MG63 (cell line): ENCODE measurements at regions not wholly inside any gene's neighbourhood (a gene's known extent, or its start where the extent isn't known, plus 50 kb on each side); places are given as distances from the start of the nearest gene placed in this dataset.

ENCODE experiments used
- DNase-seq: peaks from one replicate; pipeline ENCODE4 v3.0.0-alpha.2; 2020
- H3K27me3 ChIP-seq: fragments of 250-450 bp; sonication (Bioruptor Pico); 2 replicates; pipeline ENCODE4 v1.5.1; 2020; ENCODE audit warnings: mild to moderate bottlenecking, moderate library complexity
- H3K36me3 ChIP-seq: fragments of 250-450 bp; sonication (Bioruptor Pico); 2 replicates; pipeline ENCODE4 v1.5.1; 2020; ENCODE audit warnings: mild to moderate bottlenecking, moderate library complexity
- H3K4me3 ChIP-seq: fragments of 250-450 bp; sonication (Bioruptor Pico); 2 replicates; pipeline ENCODE4 v1.5.1; 2020; ENCODE audit warnings: mild to moderate bottlenecking, moderate library complexity
- H3K9me3 ChIP-seq: fragments of 250-450 bp; sonication (Bioruptor Pico); 2 replicates; pipeline ENCODE4 v1.5.1; 2020; ENCODE audit warnings: mild to moderate bottlenecking, moderate library complexity

GRCh38 chr10:4034907-4035598 lies 250.0 kb upstream of the KLF6 start:
- DNase-seq, result peak; percentile 26
- H3K9me3 ChIP-seq, result no peaks in the 10 kb centered on the region

DNA sequence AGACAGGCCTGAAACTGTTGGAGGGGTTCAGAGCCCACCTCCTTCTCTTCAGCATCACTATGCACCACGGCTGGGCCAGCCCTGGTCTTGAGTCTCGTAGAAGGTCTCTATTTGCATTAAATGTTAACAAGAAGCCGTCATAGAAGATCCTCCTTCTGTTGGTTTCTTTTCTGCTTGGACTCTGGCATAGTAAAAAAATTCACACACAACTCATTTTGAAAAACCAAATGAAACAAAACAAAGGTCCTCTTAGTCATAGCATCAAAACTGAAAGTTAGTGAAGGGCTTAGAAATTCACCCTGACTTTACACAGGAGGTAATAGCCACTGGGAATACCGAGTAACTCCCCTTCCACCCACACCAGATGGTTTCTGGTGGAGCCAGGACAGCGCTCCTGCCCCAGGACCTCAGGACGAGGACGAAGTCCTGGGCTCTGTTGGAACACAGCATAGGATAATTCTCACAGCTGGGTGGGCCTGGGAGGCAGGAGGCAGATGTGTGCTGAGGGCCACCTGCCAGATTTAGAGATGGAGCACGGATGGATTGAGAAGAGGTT lies 248.4 kb upstream of the KLF6 start:
- no peaks in the 10 kb centered on the region for H3K36me3 ChIP-seq
- DNase-seq, result no peak
- no peaks in the 10 kb centered on the region for H3K9me3 ChIP-seq
- no peak overlapping the region for H3K4me3 ChIP-seq
- no peaks in the 10 kb centered on the region for H3K27me3 ChIP-seq

More at GRCh38 chr10:4034907-4035598, 250.0 kb upstream of the KLF6 start:
- Histone ChIP-seq H3K27me3 (no peaks in the 10 kb centered on the region), H3K36me3 (no peaks in the 10 kb centered on the region), H3K4me3 (peak overlapping the region; percentile 17)

GRCh38 chr10:4029866-4030265 lies 244.9 kb upstream of the KLF6 start:
- Histone ChIP-seq H3K9me3 (no peaks in the 10 kb centered on the region), H3K27me3 (no peaks in the 10 kb centered on the region), H3K36me3 (no peaks in the 10 kb centered on the region), H3K4me3 (no peak overlapping the region)
- DNase-seq, result no peak

DNA sequence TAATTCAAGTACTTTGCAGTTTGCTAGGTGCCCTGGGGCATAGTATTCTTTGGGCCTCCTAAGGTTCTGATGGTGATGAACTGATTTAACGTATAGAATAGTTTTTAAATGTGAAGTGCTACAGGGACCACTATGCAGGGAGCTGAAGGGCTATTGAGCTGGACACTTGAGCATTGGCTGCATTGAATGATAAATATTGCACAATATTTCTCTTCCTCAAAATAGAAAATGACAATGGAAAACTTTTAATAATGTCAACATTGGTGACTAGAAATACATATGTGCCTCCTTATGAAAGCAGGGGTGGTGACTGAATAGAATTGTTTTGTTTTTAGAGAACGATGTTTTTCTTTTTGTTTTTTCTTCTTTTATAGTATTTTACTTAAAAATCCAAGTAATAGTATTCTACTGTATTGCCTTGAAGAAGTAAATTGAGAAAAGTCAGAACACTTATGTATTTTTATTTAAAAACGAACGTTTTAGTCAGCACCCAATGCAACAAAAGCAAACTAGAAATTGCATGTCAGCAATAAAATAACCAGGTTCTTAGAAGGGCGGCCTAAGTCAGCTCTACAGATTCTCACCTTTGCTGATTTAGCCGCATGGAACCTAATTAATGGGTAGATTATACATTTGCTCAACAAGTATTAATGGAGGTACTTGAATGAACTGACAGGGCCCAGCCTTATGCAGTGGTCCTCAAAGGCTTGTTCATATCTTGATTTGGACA lies 244.0 kb upstream of the KLF6 start:
- H3K4me3 ChIP-seq, result no peak overlapping the region
- no peak for DNase-seq

GRCh38 chr10:4028027-4028471 lies 243.0 kb upstream of the KLF6 start:
- H3K36me3 ChIP-seq, result no peaks in the 10 kb centered on the region
- no peaks in the 10 kb centered on the region for H3K9me3 ChIP-seq
- no peak for DNase-seq
- no peak overlapping the region for H3K4me3 ChIP-seq
- no peaks in the 10 kb centered on the region for H3K27me3 ChIP-seq

More for the DNA sequence above, 244.0 kb upstream of the KLF6 start:
- Histone ChIP-seq H3K27me3 (no peaks in the 10 kb centered on the region), H3K9me3 (no peaks in the 10 kb centered on the region), H3K36me3 (no peaks in the 10 kb centered on the region)

- DNase-seq, result no peak
- Histone ChIP-seq H3K4me3 (no peak overlapping the region), H3K9me3 (0 out of 2 replicates have a peak, but pooled peaks cover 3% of the 10 kb centered on the region), H3K36me3 (no peaks in the 10 kb centered on the region), H3K27me3 (no peaks in the 10 kb centered on the region)
Measured at GRCh38 chr10:4025339-4025738, 240.3 kb upstream of the KLF6 start.

- no peak overlapping the region for H3K4me3 ChIP-seq
- H3K36me3 ChIP-seq, result no peaks in the 10 kb centered on the region
- no peaks in the 10 kb centered on the region for H3K27me3 ChIP-seq
- H3K9me3 ChIP-seq, result 0 out of 2 replicates have a peak, but pooled peaks cover 3% of the 10 kb centered on the region
- DNase-seq, result no peak
Measured at GRCh38 chr10:4024516-4025245, 239.7 kb upstream of the KLF6 start.

DNA sequence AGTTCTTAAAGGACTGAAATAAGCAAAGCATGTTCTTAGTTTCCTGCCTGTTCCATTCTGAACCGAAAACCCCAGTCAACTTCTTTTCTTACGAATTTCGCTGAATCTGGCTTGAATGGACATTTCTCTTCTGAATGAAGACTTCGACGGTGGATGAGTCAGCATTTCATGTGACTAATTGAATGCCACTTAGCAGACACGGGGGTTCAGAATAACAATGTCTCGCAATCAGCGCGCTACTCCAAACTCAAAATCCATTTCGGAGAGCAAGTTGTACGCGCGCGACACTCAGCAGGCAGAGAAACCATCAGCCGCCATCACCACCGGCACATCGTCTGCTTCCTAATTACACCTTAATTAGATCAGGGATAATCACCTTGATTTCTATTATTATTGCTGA lies 239.0 kb upstream of the KLF6 start:
- no peak for DNase-seq
- no peak overlapping the region for H3K4me3 ChIP-seq
- H3K36me3 ChIP-seq, result no peaks in the 10 kb centered on the region
- no peaks in the 10 kb centered on the region for H3K27me3 ChIP-seq
- H3K9me3 ChIP-seq, result 0 out of 2 replicates have a peak, but pooled peaks cover 3% of the 10 kb centered on the region

DNA sequence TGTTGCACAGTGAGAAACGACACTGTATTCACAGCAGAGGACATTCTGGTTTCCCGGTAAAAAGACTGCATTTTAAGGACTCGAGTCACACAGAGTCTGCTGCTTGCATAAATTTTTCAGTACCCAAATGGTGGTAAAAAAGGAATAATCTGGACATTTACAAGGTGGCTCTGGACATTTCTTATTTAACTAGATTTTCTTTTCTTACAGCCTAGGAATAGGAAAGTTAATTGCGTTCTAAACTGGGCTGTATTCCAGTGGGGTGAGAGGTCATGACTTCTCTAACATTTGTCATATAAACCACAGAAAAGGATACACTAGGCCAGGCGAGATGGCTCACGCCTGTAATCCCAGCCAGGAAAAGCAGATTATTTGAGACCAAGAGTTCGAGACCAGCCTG lies 237.5 kb upstream of the KLF6 start:
- H3K4me3 ChIP-seq, result no peak overlapping the region
- H3K27me3 ChIP-seq, result no peaks in the 10 kb centered on the region
- no peaks in the 10 kb centered on the region for H3K36me3 ChIP-seq
- 0 out of 2 replicates have a peak, but pooled peaks cover 3% of the 10 kb centered on the region for H3K9me3 ChIP-seq
- no peak for DNase-seq

DNA sequence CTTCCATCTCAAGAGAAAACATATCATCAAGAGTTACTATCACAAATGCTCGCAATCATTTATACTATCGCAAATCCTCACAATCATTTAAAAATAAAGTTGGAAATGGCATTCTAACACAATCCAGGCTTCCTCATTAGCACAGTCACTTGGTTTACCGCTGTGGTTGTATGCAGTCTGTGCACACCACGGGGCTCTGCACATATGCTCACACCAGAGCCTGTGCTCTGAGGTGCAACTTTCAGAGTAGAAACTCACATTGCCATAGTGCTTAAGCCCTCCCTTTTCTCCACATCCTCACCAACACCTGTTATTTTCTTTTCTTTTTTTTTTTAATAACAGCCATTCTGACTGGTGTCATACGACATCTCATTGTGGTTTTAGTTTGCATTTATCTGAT lies 235.6 kb upstream of the KLF6 start:
- Histone ChIP-seq H3K9me3 (0 out of 2 replicates have a peak, but pooled peaks cover 3% of the 10 kb centered on the region), H3K4me3 (no peak overlapping the region), H3K36me3 (no peaks in the 10 kb centered on the region), H3K27me3 (no peaks in the 10 kb centered on the region)
- no peak for DNase-seq

- Histone ChIP-seq H3K27me3 (no peaks in the 10 kb centered on the region), H3K36me3 (no peaks in the 10 kb centered on the region), H3K4me3 (no peak overlapping the region), H3K9me3 (0 out of 2 replicates have a peak, but pooled peaks cover 3% of the 10 kb centered on the region)
- no peak for DNase-seq
Measured at GRCh38 chr10:4018054-4018511, 233.1 kb upstream of the KLF6 start.

DNA sequence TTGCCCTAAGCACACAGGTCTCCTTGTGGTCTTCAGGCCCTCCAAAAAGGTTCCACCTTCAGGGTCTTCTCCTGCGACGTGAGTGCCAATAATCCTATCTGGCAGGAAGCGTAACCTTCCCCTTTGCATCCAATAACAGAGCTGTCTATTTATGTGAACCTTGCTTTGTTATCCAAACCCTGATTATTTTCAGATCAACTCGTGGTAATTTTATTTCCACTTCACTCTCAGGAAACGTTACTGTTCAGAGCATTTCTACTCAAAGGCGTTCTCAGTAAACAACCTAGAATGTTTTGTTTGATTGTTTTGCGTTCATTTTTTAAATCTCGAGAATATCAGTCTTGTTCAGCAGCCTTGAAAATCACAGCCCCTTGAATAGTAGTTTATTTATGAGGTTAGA lies 232.3 kb upstream of the KLF6 start:
- no peak for DNase-seq
- Histone ChIP-seq H3K36me3 (no peaks in the 10 kb centered on the region), H3K9me3 (0 out of 2 replicates have a peak, but pooled peaks cover 3% of the 10 kb centered on the region), H3K27me3 (no peaks in the 10 kb centered on the region), H3K4me3 (no peak overlapping the region)

DNA sequence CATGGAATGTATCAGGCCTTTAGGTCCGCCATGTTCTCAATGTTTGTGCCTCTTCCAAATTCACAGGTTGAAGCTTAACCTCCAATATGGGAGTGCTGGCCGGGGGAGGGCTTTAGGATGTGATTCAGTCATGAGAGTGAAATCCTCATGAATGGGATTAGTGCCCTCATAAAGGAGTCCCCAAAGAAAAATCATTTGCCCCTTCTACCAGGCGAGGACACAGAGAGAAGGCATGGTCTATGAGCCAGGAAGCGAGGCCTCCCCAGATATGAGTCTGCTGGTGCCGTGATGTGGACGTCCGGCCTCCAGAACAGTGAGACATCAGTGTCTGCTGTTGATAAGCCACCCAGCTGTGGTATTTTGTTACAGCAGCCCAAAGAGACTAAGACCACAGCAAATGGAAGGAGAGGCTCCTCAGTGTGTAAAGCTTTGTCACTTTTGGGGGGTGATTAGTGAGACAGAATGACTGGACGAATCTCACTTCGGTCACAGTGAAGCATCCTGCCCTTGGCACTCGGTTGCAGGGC lies 231.3 kb upstream of the KLF6 start:
- Histone ChIP-seq H3K4me3 (no peak overlapping the region), H3K9me3 (0 out of 2 replicates have a peak, but pooled peaks cover 2% of the 10 kb centered on the region), H3K27me3 (no peaks in the 10 kb centered on the region), H3K36me3 (no peaks in the 10 kb centered on the region)
- DNase-seq, result no peak

GRCh38 chr10:4013651-4014121 lies 228.7 kb upstream of the KLF6 start:
- Histone ChIP-seq H3K27me3 (no peaks in the 10 kb centered on the region), H3K36me3 (no peaks in the 10 kb centered on the region), H3K9me3 (no peaks in the 10 kb centered on the region), H3K4me3 (no peak overlapping the region)
- DNase-seq, result no peak

DNA sequence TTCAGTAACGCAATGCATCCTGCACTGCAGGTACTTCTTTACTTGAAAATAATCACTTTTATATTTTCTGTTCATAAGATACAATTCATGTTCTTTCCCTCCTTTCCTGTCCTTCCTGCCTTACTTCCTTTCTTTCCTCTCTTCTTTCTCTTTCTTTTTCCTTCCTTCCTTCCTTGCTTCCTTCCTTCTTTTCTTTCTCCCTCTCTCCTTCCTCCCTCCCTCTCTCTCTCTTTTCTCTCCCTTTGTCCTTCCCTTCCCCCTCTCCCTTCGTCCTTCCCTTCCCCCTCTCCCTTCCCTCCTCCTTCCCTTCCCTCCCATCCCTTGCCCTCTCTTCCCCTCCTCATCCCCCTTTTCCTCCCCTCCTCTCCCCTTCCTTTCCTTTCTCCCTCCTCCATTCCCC lies 227.8 kb upstream of the KLF6 start:
- no peak for DNase-seq
- H3K4me3 ChIP-seq, result no peak overlapping the region
- H3K9me3 ChIP-seq, result no peaks in the 10 kb centered on the region
- no peaks in the 10 kb centered on the region for H3K36me3 ChIP-seq
- H3K27me3 ChIP-seq, result no peaks in the 10 kb centered on the region

- H3K36me3 ChIP-seq, result no peaks in the 10 kb centered on the region
- no peak overlapping the region for H3K4me3 ChIP-seq
- no peaks in the 10 kb centered on the region for H3K27me3 ChIP-seq
- no peaks in the 10 kb centered on the region for H3K9me3 ChIP-seq
- DNase-seq, result no peak
Measured at GRCh38 chr10:4011136-4011812, 226.3 kb upstream of the KLF6 start.
